Motor neuron (in vitro differentiated cells): ENCODE measurements at regions not wholly inside any gene's neighbourhood (a gene's known extent, or its start where the extent isn't known, plus 50 kb on each side); places are given as distances from the start of the nearest gene placed in this dataset.
"Not testable (repeated sequence)": the region's sequence is repeated elsewhere in the genome, so short reads cannot be mapped to it uniquely, and the experiment has no call there.

Experiments
- ATAC-seq, 8 experiments: fragments of 200-7000 bp; cut with Tn5 transposase; replicated peaks in 6 of 8; 2 replicates each; pipeline ENCODE4 v1.8.0; 2021; ENCODE audit warnings: mild to moderate bottlenecking in 8 of 8, moderate library complexity in 8 of 8
- H3K27ac ChIP-seq, 2 donors: fragments of 250-450 bp; sonication (Bioruptor Pico); 2 replicates each; pipeline ENCODE4 v1.9.0; 2021; ENCODE audit warnings: antibody characterized with exemption in 2 of 2, mild to moderate bottlenecking in 2 of 2, moderate library complexity in 1 of 2
- H3K4me1 ChIP-seq, 2 donors: fragments of 250-450 bp; sonication (Bioruptor Pico); replicated peaks in 1 of 2; 2 replicates each; pipeline ENCODE4 v1.6.1; 2021; ENCODE audit warnings: antibody characterized with exemption in 2 of 2, mild to moderate bottlenecking in 2 of 2, moderate library complexity in 1 of 2
- H3K4me3 ChIP-seq, 5 donors: fragments of 250-450 bp; sonication (Bioruptor Pico); 2 replicates each; pipeline ENCODE4 v1.9.0; 2021; ENCODE audit warnings: antibody characterized with exemption in 5 of 5, mild to moderate bottlenecking in 5 of 5, moderate library complexity in 4 of 5
- WGBS, 10 experiments: fragments of 450-650 bp; shearing (Covaris generic); methylation state at CpG; one replicate each; pipeline ENCODE4 v1.0.0; 2022; 5-methylcytosine and 5-hydroxymethylcytosine counted together
- in situ Hi-C, 9 experiments: fragments of 400-800 bp; cut with MboI; loops; one replicate each; pipeline ENCODE4 v1.15.0; 2021; ENCODE audit warnings: low sequenced_read_pairs in 9 of 9, low pct_unique_long_range_greater_than_20kb in 2 of 9; ENCODE audit not compliant: unreplicated experiment in 9 of 9

DNA sequence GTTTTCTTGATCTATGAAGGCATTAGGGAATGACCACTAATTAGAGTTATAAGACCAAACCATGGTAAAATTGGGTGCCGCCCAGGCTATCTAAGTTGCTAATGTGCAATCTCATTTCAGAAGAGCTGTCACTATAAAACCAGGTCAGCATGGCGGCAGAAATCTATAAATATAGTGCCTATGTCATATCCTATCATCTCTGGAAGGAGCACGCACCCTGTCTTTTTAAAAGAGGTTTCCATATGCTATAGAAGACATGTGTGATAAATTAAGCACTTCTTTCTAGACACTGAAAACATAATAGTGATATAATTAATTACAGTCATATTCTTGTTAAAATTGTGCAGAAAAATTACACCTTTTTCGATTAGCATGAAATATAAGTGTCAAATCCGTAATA, 152.0 kb upstream of the MDFIC2 start:
- Histone ChIP-seq H3K4me1 (peaks cover 0 to 36% of the 10 kb centered on the region in 2 donors), H3K4me3 (no peak overlapping the region), H3K27ac (no peak overlapping the region)
- in situ Hi-C loops = no loop called here
- peak in 5 of 8 experiments; percentile 87 to 92 (median 91) for ATAC-seq
- WGBS, 10 experiments = 14 to 77% (median 53%) methylated on average over 1 to 5 of the region's 5 CpGs

DNA sequence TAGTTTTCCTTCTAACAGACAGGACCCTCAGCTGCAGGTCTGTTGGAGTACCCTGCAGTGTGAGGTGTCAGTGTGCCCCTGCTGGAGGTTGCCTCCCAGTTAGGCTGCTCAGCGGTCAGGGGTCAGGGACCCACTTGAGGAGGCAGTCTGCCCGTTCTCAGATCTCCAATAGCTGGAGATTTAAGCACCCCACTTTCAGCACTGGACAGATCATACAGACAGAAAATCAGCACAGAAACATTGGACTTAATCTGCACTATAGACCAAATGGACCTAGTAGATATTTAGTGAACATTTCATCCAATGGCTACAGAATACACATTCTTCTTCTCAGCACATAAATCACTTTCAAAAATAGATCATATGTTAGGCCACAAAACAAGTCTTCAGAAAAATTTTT, 137.8 kb upstream of the MDFIC2 start:
- ATAC-seq, in situ Hi-C loops, H3K4me1 ChIP-seq, H3K4me3 ChIP-seq, H3K27ac ChIP-seq: not testable (repeated sequence)
- 40 to 100% (median 73%) methylated on average over 1 to 2 of the region's 2 CpGs; no CpG with 5 or more reads in 7 of the 10 experiments for WGBS, 10 experiments

- ATAC-seq, H3K4me1 ChIP-seq, H3K4me3 ChIP-seq, in situ Hi-C loops, H3K27ac ChIP-seq: not testable (repeated sequence)
- 17 to 100% (median 29%) methylated on average over 1 to 2 of the region's 2 CpGs; no CpG with 5 or more reads in 5 of the 10 experiments for WGBS, 10 experiments
These were observed 123.0 kb upstream of the MDFIC2 start for GRCh38 chr3:70435422-70435821.

DNA sequence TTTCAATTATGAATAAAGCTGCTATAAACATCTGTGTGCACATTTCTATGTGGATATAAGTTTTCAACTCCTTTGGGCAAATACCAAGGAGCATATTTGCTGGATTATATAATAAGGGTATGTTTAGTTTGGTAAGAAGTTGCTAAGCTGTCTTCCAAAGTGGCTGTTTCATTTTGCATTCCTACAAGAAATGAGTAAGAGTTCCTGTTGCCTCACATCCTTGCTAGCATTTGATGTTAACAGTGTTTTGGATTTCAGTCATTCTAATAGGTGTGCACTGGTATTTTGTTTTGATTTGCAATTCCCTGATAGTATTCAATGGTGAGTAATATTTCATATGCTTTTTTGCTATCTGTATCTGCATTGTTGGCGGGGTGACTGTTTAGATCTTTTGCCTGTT, 120.7 kb upstream of the MDFIC2 start:
- peak in 1 of 8 experiments; percentile 20 for ATAC-seq
- no peaks in the 10 kb centered on the region for H3K4me1 ChIP-seq
- no peak overlapping the region for H3K27ac ChIP-seq
- WGBS, 10 experiments = 13 to 100% (median 81%) methylated on average over 1 of the region's 1 CpG; no CpG with 5 or more reads in 2 of the 10 experiments
- in situ Hi-C loops = no loop called here
- no peak overlapping the region for H3K4me3 ChIP-seq

DNA sequence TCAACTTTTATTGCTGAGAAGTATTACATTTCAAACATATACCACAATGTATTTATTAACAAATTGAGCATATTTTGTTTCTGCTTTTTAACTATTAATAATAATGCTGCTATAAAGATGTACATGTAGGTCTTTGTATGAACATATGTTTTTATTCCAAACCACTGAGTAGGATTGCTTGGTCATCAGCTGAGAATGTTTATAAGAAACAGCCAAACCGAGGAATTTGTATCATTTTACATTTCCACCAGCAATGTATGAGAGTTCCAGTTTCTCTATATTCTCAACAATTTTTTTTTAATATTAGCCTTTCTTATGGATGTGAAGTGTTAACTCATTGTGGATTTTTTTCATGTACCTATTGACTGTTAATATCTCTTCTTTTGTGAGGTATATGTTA, 119.5 kb upstream of the MDFIC2 start:
- H3K27ac ChIP-seq = no peak overlapping the region
- WGBS, 10 experiments = 0 to 100% (median 54%) methylated on average over 1 of the region's 1 CpG; no CpG with 5 or more reads in 2 of the 10 experiments
- no peak overlapping the region for H3K4me3 ChIP-seq
- no peaks in the 10 kb centered on the region for H3K4me1 ChIP-seq
- ATAC-seq = no peak
- in situ Hi-C loops = no loop called here

DNA sequence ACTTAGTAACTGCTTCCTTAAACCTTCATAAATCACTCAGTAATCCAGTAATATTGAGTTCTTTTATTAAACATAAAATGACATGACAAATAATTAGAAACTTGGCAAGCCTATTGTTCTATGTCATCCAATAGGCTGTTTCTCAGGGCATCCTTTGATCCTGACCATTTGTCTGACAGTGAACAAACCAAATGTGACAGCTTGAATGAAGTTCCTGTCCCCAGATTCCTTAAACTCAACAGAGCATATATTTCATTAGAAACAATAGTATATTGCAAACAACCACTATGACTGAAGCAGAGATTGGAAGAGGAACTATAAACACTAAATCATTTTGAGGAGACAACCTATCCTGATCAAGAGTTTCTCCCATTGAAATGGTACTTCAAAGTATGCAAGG, 113.6 kb upstream of the MDFIC2 start:
- Histone ChIP-seq H3K4me3 (no peak overlapping the region), H3K4me1 (no peaks in the 10 kb centered on the region), H3K27ac (no peak overlapping the region)
- ATAC-seq = no peak
- in situ Hi-C loops = no loop called here

DNA sequence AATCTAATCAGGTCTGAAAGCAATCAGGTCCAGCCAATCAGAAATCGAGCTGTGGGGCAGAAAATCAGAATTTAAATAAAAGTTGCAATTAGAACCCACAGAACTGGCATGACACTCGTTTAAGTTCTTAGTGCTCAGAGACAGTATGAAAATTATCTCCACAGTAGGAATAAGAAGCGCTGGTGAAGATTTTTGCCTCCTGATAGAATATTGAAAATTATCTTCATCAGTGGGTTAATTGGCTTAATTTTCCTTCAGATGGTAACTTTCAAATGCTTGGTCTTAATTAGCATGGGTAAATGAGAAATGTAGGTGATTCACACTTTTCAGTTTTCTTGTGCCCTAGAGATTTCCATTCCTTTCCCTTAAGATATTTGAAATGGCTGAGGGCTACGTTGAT, 109.1 kb upstream of the MDFIC2 start:
- Histone ChIP-seq H3K4me3 (no peak overlapping the region), H3K4me1 (no peaks in the 10 kb centered on the region), H3K27ac (no peak overlapping the region)
- 0 to 90% (median 66%) methylated on average over 1 to 4 of the region's 4 CpGs for WGBS, 10 experiments
- no peak for ATAC-seq
- in situ Hi-C loops = no loop called here

GRCh38 chr3:70409018-70409417, 96.6 kb upstream of the MDFIC2 start:
- no peaks in the 10 kb centered on the region for H3K4me1 ChIP-seq
- in situ Hi-C loops = no loop called here
- ATAC-seq = no peak
- H3K27ac ChIP-seq = no peak overlapping the region
- H3K4me3 ChIP-seq = no peak overlapping the region
- WGBS, 10 experiments = 13 to 100% (median 68%) methylated on average over 1 to 2 of the region's 2 CpGs; no CpG with 5 or more reads in 1 of the 10 experiments

GRCh38 chr3:70400194-70400593, 87.8 kb upstream of the MDFIC2 start:
- no peak overlapping the region for H3K27ac ChIP-seq
- ATAC-seq = no peak
- H3K4me3 ChIP-seq = no peak overlapping the region
- in situ Hi-C loops = no loop called here
- H3K4me1 ChIP-seq = no peaks in the 10 kb centered on the region
- 0 to 100% (median 75%) methylated on average over 1 to 3 of the region's 3 CpGs; no CpG with 5 or more reads in 2 of the 10 experiments for WGBS, 10 experiments

- H3K4me1 ChIP-seq = no peaks in the 10 kb centered on the region
- 29 to 96% (median 87%) methylated on average over 3 to 11 of the region's 11 CpGs for WGBS, 10 experiments
- ATAC-seq = no peak
- H3K27ac ChIP-seq = no peak overlapping the region
- in situ Hi-C loops = no loop called here
- no peak overlapping the region for H3K4me3 ChIP-seq
These were observed 81.6 kb upstream of the MDFIC2 start for GRCh38 chr3:70393881-70394612.

GRCh38 chr3:70392227-70392626, 79.8 kb upstream of the MDFIC2 start:
- in situ Hi-C loops = no loop called here
- 0 to 80% (median 50%) methylated on average over 1 of the region's 1 CpG; no CpG with 5 or more reads in 5 of the 10 experiments for whole genome bisulfite sequencing, 10 experiments
- no peak overlapping the region for H3K27ac ChIP-seq
- no peak for ATAC-seq
- H3K4me1 ChIP-seq = no peaks in the 10 kb centered on the region
- no peak overlapping the region for H3K4me3 ChIP-seq

- in situ Hi-C loops = no loop called here
- Histone ChIP-seq H3K27ac (no peak overlapping the region), H3K4me1 (no peaks in the 10 kb centered on the region), H3K4me3 (no peak overlapping the region)
- no peak for ATAC-seq
- WGBS, 10 experiments = 19 to 100% (median 63%) methylated on average over 2 to 3 of the region's 3 CpGs; no CpG with 5 or more reads in 2 of the 10 experiments
These were observed 75.5 kb upstream of the MDFIC2 start for GRCh38 chr3:70387889-70388288.

DNA sequence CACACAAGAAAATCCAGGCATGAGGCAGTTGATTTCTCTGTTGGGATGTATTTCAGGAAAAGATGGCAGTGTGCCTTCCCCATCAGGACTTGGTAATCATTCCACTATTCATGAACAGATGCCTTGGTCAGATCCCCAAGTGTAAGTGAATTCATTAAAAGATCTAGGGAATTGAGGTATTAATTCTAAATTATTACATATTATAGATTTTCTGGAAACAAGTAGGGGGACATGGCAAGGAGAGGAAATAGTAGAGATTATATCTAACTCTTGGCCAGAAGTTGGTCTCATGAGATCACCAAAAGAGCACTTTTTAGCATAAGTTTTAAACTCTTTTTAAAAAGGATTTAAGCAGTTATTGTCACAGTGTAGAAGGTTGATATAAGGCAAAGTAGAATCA, 74.4 kb upstream of the MDFIC2 start:
- in situ Hi-C loops = no loop called here

GRCh38 chr3:70386043-70386442, 73.6 kb upstream of the MDFIC2 start:
- in situ Hi-C loops = no loop called here
- H3K27ac ChIP-seq = no peak overlapping the region
- 12 to 100% (median 80%) methylated on average over 2 to 5 of the region's 5 CpGs; no CpG with 5 or more reads in 2 of the 10 experiments for WGBS, 10 experiments
- H3K4me1 ChIP-seq = no peaks in the 10 kb centered on the region
- ATAC-seq = no peak
- no peak overlapping the region for H3K4me3 ChIP-seq

More for the DNA sequence above, 74.4 kb upstream of the MDFIC2 start:
- H3K27ac ChIP-seq = no peak overlapping the region
- ATAC-seq = no peak
- no peaks in the 10 kb centered on the region for H3K4me1 ChIP-seq
- no peak overlapping the region for H3K4me3 ChIP-seq
